GM12865 (cell line): ENCODE measurements at regions not wholly inside any gene's neighbourhood (a gene's known extent, or its start where the extent isn't known, plus 50 kb on each side); places are given as distances from the start of the nearest gene placed in this dataset.

ENCODE experiments used
- DNase-seq: peaks from one replicate; pipeline ENCODE4 v3.0.0; 2010; ENCODE audit warnings: low read depth
- H3K4me3 ChIP-seq: 2 replicates; pipeline ENCODE4 v1.5.1; 2011; ENCODE audit warnings: mild to moderate bottlenecking, low read depth, low read length, control low read depth
- TF ChIP-seq, protein P1 (sequence below): IDR thresholded peaks from 2 replicates; pipeline ENCODE4 v1.5.1; 2011; ENCODE audit warnings: low read length, control low read depth, low read depth, inconsistent platforms; ENCODE audit not compliant: insufficient read depth; ENCODE audit errors: missing control alignments

DNA sequence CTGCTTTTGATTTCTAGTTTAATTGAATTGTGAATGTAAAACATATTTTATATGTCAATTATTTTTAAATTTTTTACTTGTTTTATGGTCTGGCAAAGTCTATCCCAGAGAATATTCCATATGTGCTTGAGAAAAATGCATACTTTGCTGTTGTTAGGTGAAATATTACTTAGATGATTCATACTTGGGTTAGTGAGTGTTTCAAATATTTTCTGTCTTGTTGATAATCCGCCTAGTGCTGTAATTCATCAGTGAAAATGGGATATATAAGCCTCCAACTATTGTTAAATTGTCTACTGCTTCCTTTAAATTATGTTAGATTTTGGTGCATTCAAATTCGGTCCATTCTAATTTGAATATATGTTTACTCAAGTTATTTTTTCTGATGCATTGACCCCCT lies 395.5 kb downstream of the LRFN5 start:
- H3K4me3 ChIP-seq, result no peak overlapping the region
- no peak for DNase-seq
- TF ChIP-seq, protein P1, sequence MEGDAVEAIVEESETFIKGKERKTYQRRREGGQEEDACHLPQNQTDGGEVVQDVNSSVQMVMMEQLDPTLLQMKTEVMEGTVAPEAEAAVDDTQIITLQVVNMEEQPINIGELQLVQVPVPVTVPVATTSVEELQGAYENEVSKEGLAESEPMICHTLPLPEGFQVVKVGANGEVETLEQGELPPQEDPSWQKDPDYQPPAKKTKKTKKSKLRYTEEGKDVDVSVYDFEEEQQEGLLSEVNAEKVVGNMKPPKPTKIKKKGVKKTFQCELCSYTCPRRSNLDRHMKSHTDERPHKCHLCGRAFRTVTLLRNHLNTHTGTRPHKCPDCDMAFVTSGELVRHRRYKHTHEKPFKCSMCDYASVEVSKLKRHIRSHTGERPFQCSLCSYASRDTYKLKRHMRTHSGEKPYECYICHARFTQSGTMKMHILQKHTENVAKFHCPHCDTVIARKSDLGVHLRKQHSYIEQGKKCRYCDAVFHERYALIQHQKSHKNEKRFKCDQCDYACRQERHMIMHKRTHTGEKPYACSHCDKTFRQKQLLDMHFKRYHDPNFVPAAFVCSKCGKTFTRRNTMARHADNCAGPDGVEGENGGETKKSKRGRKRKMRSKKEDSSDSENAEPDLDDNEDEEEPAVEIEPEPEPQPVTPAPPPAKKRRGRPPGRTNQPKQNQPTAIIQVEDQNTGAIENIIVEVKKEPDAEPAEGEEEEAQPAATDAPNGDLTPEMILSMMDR, result no peak

DNA sequence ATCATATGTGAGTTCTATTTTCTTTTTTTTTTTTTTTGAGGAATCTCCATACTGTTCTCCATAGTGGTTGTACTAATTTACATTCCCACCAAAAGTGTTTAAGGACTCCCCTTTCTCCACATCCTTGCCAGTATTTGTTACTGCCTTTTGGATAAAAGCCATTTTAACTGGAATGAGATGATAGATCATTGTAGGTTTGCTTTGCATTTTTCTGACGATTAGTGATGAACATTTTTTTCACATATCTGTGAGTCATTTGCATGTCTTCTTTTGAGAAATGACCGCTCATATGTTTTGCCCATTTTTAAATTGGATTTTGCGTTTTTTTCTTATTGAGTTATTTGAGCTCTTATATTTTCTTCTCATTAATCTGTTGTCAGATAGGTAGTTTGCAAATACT lies 394.8 kb downstream of the LRFN5 start:
- H3K4me3 ChIP-seq, result no peak overlapping the region
- DNase-seq, result no peak
- TF ChIP-seq, protein P1, result no peak

DNA sequence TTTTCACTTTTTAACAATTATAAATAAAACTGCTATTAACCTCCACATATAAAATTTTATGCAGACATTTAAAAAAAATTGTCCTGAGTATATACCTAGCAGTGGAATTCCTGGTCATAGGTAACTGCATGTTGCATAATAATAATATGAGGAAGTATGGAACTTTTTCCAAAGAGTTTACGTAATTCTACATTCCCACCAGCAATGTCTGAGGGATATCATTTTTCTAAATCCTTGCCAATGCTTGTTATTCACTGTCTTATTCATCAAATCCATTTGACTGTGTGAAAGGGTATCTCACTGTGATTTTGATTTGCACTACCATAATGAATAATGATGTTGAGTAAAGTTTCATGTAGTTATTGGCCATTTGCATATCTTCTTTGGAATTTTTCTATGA lies 393.8 kb downstream of the LRFN5 start:
- no peak overlapping the region for H3K4me3 ChIP-seq
- DNase-seq, result no peak
- TF ChIP-seq, protein P1, result no peak

DNA sequence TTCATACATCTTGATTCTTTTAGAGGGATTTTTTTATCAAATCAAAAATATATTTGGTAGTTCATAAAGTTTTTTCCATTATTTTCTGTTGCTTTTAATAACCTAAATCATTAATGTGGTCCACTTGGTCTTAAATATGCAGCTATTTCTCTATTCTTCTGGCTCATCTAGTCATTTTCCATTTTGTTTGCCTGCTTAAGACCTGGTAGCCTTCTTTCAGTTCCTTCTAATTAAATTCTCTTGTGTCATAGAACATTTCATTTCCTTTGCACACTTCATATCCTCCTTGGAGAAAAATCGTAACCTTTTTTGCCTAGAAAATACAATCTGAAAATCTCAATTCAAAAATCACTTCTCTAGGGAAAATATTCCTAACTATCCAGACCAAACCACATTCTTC lies 387.0 kb downstream of the LRFN5 start:
- TF ChIP-seq, protein P1, result no peak
- no peak for DNase-seq
- no peak overlapping the region for H3K4me3 ChIP-seq

DNA sequence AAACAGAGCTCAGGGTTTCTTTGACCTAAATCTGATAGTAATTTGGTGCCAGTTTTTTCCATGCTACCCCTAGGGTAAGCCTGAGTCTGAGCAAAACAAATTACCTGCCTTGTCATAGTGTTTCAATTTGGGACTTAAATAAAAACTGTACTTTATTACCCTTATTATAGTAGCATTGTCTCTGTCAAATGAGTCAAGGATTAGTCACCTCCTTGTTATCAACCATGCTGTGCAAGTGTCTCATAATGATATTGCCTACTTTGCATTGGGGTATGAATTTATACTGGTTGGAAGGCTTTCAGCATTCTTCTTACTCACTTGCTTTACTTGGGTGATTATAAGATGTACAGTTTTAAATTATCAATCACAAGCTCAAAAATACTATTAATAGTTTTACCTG lies 380.0 kb downstream of the LRFN5 start:
- TF ChIP-seq, protein P1, result no peak
- no peak overlapping the region for H3K4me3 ChIP-seq
- no peak for DNase-seq

DNA sequence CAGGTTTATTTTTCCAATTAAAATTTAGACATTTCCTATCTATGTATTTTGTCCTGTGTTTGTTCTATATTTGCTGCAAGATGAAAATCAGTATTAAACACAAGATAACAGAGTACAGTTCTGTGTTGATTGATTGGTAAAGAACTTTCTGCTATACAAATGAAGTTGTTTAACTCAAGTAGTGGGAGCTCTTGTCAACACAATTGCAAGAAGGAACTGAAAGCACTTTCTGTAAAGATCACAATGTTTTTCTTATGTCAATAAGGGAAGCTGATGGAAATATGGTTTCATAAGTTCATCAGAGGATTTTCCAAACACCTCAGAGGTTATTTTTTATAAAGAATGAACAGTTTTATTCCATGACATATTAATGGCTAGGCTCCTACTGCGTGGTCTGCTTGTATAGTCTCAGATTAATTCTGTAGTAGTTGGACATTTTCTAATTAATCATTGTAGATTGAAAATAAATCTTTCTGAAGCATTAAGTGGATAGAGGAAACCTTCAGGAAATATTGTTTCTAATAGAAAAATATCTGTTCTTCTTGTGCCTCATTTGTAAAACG lies 379.5 kb downstream of the LRFN5 start:
- DNase-seq, result no peak
- TF ChIP-seq, protein P1, result no peak
- no peak overlapping the region for H3K4me3 ChIP-seq

DNA sequence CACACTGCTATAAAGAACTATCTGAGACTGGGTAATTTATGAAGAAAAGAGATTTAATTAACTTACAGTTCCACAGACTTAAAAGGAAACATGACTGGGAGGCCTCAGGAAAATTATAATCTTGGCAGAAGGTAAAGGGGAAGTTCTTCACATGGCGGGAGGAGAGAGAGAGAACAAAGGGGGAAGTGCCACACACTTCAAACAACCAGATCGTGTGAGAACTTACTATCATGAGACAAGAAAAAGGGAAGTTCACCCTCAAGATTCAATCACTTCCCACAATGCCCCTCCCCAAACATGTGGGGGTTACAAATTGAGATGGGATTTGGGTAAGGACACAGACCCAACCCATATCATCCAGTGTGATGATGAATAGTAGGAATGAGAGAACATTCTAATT lies 366.5 kb downstream of the LRFN5 start:
- TF ChIP-seq, protein P1, result no peak
- H3K4me3 ChIP-seq, result no peak overlapping the region
- no peak for DNase-seq
